GM12865 (cell line): ENCODE measurements at regions not wholly inside any gene's neighbourhood (a gene's known extent, or its start where the extent isn't known, plus 50 kb on each side); places are given as distances from the start of the nearest gene placed in this dataset.

Experiments used
- DNase-seq: peaks from one replicate; pipeline ENCODE4 v3.0.0; 2010; ENCODE audit warnings: low read depth
- H3K4me3 ChIP-seq: 2 replicates; pipeline ENCODE4 v1.5.1; 2011; ENCODE audit warnings: mild to moderate bottlenecking, low read depth, low read length, control low read depth
- TF ChIP-seq, protein P1 (sequence below): IDR thresholded peaks from 2 replicates; pipeline ENCODE4 v1.5.1; 2011; ENCODE audit warnings: low read length, control low read depth, low read depth, inconsistent platforms; ENCODE audit not compliant: insufficient read depth; ENCODE audit errors: missing control alignments

DNA sequence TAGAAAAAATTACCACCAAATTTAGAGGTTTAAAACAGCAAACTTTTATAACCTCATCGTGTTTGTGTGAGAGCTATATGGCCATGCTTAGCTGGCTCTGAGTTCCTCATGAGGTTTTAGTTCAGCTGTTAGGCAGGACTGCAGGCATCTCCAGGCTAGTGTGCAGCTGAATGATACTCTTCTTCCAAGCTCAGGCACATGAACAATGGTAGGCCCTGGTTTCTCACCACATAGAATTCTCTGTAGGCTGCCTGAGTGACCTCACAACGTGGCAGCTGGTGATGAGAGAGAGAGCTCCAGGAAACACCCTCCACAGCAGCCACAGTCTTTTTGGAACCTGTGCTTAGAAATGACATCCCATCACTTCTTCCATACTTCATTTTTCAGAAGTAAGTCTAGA, 540.6 kb upstream of the MIR17HG start:
- no peak for DNase-seq
- TF ChIP-seq, protein P1, sequence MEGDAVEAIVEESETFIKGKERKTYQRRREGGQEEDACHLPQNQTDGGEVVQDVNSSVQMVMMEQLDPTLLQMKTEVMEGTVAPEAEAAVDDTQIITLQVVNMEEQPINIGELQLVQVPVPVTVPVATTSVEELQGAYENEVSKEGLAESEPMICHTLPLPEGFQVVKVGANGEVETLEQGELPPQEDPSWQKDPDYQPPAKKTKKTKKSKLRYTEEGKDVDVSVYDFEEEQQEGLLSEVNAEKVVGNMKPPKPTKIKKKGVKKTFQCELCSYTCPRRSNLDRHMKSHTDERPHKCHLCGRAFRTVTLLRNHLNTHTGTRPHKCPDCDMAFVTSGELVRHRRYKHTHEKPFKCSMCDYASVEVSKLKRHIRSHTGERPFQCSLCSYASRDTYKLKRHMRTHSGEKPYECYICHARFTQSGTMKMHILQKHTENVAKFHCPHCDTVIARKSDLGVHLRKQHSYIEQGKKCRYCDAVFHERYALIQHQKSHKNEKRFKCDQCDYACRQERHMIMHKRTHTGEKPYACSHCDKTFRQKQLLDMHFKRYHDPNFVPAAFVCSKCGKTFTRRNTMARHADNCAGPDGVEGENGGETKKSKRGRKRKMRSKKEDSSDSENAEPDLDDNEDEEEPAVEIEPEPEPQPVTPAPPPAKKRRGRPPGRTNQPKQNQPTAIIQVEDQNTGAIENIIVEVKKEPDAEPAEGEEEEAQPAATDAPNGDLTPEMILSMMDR, result no peak
- no peak overlapping the region for H3K4me3 ChIP-seq

DNA sequence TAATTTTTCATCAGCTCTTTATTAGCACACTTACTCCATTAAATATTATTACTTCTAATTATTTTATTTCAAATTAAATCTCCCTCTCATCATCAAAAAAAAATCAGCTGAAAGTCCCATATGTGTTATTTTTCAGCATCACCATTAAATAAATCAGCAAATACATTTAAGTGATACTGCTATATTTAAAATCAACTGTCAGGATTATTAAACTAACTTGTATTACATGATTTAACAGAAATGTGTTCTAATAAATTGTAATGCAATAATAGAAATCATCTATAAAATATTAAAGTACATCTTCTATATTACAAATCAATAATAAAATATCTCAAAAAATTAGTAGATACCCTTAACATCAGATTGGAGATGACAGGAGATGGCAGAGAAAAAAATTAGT, 538.6 kb upstream of the MIR17HG start:
- no peak overlapping the region for H3K4me3 ChIP-seq
- DNase-seq, result no peak
- TF ChIP-seq, protein P1, result no peak

DNA sequence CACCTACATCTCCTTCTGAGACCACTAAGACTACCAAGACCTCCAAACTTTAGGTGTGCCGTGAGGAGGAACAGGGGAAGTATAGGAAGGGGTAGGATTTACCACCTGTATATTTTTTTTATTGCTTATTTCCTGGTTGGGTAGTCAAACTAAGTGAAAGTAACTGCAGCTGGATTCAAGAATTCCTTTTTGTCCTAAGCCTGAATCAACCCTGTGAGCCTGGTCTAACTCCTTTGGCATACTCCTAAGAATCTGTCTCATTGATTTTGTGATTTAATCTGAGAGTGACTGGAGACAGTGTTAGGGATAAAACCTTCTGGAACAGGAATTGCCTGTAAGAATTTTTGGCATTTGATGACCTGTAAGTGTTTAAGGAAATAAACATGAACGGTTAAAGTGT, 523.5 kb upstream of the MIR17HG start:
- TF ChIP-seq, protein P1, result no peak
- no peak for DNase-seq
- H3K4me3 ChIP-seq, result no peak overlapping the region

DNA sequence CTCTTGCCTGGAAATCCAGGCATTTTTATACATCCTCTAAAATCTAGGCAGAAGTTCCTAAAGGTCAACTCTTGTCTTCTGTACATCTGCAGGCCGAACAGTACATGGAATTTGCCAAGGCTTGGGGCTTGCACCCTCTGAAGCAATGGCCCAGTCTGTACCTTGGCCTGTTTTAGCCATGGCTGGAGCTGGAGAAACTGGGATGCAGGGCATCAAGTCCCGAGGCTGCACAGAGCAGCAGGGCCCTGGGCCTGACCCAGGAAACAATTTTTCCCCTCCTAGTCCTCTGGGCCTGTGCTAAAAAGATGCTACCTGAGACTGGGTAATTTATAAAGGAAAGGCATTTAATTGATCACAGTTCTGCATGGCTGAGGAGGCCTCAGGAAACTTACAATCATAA, 520.8 kb upstream of the MIR17HG start:
- TF ChIP-seq, protein P1, result no peak
- H3K4me3 ChIP-seq, result no peak overlapping the region
- no peak for DNase-seq

DNA sequence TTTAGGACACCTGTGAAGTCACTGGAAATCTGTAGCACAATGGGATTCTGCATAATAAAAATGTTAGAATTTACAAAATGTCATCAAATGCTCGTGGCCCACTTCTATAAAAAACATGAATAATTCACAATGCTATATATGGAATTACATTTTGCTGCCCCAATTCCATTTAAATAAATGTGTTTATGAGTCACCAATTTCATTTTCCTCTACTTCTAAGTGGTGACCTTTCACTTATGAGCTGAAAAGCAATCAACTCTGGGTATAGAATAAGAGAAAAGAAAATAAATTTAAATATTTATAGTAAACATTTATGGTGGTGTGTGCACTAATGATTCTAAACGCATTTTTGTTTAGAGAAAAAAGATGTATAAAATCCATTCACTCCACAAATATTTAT, 516.7 kb upstream of the MIR17HG start:
- TF ChIP-seq, protein P1, result no peak
- no peak overlapping the region for H3K4me3 ChIP-seq
- no peak for DNase-seq

DNA sequence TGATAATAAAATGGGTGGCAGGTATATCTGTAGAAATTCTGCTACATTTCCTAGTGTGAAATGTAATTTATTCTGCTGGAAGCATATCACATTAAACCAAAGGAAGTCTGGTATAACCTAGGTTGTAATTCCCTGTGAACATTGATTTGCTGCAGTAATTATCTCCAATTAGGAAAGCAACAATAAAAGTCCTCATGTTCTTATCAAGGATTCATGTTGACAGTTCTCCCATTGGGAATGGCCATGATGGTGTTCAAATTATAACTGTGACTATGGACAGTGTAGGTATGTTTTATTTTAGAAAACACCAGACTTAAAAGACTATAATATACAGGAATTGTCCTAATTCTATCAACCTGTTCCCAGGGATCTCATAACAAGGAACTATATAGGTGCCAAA, 513.5 kb upstream of the MIR17HG start:
- no peak for DNase-seq
- H3K4me3 ChIP-seq, result no peak overlapping the region
- TF ChIP-seq, protein P1, result no peak

DNA sequence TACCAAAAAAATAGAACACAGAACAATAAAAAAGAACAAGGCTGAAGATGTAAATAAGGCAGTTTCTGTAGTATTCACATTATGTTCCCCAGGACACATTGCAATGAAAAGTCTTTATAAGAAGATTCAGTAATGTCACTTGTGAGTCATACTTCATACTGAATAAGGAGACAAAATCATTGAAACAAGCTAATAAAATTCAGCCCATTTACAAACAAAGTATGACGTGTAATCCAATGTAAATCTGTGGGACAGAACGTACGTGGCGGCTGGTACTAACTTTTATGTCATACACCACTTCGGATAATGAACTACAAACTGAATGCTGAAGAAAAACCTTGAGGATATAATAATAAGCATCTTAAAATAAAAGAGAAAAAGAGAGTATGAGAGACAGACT, 512.8 kb upstream of the MIR17HG start:
- TF ChIP-seq, protein P1, result no peak
- DNase-seq, result no peak
- no peak overlapping the region for H3K4me3 ChIP-seq
